ENCODE measurements at regions not wholly inside any gene's neighbourhood (a gene's known extent, or its start where the extent isn't known, plus 50 kb on each side); places are given as distances from the start of the nearest gene placed in this dataset.
A peak's percentile ranks its signal among the peaks of the same experiment; 100 is the strongest.

DNA sequence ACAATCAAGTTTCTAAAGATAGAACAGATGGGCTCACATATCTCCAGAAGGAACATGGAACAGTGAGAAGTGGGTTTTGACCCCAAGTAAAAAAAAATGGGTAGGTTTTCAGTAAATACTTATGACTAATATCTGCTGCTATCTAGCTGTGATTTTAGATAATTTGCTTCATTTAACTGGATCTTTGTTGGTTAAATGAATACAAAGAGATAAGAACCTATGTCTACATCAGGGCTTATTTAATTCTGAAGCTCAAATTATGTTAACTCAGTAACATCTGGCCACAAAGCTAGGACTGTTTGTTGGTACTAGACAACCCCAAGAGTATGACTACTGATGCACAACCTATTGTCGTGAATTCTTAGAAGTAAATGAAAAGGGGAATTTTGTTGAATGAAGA is 144.4 kb upstream of the SESN3 start:
- DNase-seq = no peak

DNA sequence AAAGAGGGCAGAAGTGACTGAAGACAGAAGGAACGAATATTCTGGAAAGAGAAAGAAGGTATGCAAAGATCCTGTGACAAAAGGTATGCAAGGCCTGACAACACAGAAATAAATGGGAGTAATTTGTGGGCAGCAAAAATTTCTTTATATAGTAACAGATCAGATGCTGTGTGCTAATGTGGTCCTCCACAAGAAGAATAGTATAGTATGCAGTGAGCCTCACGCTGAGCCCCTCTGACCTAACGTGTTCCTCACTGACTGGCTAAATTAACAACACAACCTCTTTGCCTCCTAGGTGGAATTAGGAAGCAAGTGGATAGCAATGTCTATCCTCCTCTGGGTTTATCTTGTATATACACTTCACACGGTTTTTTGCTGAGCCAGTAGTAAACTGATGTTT is 143.1 kb upstream of the SESN3 start:
- no peak for DNase-seq

DNA sequence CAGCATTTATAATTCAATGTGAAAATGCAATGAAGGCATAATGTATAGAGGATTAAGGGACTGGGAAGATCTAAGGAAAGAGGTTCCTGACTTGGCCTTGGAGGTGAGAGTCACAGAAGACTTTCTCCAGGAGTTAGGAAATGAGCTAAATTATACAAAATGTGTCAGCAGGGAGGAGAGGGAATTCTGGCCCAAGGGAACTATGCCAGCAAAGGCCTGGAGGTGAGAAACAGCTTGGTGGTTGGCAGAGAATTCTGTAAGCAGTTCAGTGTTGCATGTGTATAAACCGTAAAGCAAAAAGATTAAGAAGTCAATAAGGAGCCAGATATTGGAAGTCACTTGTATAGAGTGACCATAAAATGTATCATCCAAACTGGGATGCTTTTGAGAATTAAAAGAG is 142.2 kb upstream of the SESN3 start:
- DNase-seq = no peak

DNA sequence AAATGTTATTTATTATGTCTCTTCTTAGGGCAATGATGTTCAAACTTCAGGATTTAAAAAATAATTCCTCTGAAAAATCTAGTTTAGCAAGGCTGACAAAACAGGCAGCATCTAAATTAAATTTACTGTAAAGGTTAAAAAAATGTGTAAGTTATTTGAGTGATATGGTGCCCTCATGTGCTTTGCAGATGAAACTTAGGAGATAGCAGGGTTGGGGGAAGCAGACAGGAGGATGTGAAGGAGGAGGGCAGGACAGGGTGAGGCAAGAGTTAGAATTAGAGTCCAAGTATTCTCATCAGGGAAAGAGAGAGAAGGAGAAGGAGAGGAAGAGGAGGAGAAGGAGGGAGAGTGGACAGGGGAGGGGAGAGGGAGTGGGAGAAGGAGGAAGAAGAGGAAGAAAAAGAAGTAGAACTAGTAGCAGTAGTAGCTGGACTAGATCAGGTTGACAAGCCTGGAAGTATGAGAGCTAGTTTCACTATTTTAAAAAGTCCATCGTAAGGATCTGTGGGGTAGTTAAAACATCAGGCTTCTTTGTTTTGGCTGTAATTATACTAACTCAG is 141.2 kb upstream of the SESN3 start:
- no peak for DNase-seq

DNA sequence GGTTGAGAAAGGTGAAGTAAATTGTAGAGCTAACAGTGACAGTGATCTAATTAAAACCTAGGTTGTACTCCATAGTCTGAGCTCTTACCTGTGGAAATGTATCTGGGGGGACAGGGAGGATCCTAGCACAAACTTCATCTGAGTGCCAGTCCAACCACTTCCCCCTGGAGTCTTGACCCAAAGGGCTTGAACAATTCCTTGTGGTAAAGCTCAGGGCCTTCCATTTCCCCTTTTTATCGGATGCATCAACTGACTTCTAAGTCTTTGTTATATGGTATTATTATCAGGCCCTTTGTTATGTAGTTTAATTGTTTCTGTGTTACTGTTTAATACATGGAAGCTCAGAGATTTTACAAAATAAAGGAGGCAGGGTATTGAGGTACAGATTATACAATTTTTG is 140.2 kb upstream of the SESN3 start:
- DNase-seq = no peak

DNA sequence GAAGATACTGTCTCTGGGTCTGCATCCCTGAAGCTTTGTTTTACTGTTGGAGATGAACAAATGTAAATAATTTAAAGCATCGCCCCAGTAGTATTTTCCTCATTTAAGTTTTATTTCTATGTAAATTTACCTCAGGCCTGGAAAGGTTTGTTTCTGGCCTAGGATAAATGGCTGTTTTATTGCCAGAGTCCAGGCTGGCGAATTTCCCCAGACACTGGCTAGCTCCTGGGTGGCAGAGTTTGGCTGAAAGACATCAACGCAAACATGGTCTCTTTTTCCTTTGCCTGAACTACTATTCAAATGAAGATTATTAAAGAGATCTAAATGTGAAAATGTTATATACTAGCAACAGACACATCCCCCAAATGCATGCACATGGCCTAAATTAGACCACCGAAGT is 136.7 kb upstream of the SESN3 start:
- DNase-seq = no peak

DNA sequence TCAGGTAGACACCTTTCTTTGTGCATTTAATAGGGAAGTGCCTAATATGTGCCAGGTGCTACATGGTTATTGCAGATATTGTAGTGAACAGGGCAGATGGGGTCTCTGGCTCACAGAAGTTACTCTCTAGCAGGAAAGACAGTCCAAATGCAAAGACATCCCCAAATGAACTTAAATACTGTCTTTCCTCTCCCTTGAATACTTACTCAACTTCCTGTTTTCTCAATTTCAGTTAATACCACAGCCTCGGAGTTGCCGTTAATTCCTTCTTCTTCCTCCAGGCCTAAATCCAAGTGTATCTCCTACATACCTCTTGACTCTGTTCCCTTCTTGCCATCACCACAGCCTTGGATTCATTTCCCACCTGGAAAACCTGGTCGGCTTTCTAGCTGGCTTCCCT is 134.3 kb upstream of the SESN3 start:
- DNase-seq = no peak

DNA sequence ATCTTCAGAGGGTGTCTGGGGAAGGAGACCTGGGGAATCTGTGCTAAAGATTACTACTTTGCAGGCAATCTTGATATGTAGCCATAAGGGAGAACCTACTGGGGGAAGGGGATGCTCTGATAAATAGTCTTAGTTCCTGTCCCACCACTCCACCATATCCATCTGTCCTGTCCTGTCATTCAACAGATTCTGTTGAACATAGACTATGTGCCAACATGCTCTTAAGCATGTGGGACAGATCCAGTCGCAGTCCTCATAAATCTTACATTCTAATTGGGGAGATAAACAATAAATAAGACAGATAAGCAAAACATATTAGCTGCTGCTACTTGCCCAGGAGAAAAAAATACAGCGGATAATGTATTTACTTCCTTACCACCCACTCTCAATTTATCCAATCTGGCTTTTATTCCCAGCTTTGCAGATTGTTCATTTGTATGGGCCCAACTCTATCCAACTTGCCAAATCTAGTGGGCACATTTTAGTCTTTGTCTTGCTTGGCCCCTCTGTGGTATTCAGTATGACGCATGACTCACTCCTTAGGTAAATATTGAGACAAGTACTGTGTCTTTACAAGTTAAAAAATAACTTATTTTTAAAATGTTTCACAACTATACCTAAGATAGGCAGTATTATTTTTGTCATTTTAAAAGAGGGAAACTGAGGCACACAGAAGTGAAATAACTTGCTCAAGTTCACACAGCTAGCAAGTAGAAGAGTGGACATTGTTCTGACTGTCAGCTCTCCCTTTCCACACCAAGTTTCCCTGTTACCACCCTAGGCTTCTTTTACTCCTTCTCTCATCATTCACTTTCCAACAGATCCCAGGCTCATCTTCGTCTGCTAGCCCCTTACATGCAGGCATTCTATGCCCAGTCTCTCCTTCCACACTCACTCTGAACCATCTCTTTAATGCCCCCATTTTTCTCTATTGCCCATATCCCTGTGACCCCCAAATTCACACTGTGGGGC is 133.6 kb upstream of the SESN3 start:
- no peak for DNase-seq

DNA sequence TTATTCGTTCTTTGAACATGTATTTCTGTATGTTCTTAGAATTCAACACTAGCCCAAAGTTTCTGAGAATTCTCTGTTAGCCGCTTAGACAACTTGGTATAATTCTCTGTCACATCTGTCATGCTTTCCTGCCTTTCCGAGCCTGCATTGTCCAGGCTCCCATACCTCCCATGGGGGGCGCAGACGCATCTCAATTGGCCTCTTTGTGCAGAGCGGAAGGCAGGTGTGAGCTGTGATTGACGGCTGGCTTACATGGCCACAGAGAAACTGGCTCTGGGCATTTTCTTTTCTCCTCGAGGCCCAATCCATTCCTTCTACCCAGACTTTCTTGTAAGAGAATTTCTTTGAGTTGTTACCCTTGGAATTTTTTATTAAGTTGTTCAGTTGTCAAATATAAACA is 132.7 kb upstream of the SESN3 start:
- no peak for DNase-seq

DNA sequence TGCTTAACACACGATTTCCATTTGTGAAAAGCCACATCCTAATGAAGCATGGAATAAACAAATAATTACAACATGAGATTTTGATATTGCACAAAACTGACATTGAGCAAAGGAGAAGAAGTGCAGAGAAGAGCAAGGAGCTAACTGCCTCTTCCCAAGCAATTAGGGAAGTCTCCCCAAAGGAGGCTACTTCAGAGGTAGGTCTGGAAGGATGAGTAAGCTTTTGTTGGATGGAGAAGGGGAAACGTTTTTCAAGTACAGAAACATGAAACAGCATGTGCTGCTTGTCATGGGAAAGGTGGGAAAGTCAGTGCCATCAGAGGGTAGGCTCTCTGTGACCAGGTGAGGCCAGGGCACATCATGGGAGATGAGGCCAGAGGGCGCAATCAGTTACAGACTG is 132.2 kb upstream of the SESN3 start:
- no peak for DNase-seq

DNA sequence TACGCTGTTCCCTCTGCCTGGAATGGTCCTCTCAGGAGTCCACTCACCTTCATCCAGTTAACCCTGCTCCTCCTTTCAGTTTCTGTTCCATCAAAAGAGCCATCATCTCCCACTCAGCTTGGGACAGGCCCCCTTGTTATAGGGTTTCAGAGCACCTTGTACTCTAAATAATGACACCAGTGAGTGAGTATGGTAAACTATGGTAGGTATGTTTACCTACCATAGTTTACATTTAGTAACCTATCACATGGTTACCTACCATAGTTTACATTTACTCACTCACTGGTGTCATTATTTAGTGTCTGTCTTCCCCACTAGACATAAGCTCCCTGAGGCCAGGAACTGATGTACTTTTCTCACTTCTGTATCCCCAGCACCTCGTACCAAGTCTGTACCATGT is 130.2 kb upstream of the SESN3 start:
- DNase-seq = no peak

DNA sequence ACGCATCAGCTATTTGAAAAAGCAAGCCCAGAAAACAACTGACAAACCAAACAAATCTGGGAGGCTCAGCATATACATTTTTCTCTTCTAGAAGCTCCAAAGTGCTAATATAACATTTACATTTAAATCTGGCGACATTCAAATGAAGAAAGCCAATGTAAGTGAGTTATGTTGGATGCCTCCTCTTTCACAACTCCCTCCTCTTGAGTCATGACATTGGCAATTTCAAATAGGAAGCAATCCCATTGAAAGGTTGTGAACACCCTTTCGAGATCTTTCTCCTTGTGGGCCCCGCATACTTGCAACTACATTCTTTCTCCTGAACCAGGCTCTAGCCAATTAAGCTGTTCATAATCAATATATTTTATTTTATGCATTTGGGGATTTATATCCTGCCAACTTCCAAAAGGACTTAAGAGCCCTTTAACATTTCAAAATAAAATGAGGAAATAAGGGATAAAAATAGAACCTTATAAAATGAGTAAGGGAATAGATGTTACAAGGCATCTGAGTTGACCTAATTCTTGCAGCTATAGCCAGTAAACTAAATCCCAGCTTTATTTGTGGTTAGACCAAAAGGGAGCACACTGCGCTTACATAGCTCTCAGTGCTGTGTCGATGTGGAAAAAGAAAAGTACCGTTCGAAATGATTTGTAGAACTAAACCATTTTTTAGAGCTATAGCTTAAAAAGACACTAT is 129.5 kb upstream of the SESN3 start:
- DNase-seq = no peak

DNA sequence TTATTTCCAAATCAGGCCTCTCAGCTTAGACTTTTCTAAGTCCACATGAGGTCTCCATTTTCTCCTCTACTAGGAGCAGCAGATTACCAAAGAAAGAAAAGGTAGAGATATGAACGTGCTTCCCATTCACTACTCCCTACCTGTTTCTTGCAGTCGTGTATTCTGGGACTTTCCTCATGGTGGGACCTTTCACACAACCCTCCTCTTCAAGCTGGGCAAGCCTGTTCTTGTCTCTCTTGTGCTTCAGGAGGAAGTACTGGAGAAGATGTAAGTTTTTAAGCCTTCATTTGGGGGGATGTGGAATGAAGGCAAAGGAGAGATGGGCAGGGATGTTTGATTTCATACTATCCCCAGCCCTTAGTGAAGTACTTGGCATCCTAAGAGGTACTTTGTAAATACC is 128.8 kb upstream of the SESN3 start:
- DNase-seq = peak; percentile 23

DNA sequence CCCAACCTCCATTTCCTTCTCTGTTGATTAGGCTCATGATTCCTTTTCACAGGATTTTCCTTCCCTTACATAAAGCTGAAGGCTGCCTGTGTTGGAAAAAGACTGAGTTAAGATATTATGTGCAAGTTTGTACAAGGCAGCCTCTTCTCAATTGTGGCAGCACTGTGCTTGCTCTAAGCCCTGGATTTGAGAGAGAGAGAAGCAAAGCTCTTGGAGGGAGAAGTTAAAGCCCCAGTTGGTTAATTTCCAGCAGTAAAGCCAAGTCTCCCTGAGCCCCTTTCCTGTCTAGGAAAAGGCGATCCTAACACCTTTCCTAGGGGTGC is 128.3 kb upstream of the SESN3 start:
- no peak for DNase-seq

DNA sequence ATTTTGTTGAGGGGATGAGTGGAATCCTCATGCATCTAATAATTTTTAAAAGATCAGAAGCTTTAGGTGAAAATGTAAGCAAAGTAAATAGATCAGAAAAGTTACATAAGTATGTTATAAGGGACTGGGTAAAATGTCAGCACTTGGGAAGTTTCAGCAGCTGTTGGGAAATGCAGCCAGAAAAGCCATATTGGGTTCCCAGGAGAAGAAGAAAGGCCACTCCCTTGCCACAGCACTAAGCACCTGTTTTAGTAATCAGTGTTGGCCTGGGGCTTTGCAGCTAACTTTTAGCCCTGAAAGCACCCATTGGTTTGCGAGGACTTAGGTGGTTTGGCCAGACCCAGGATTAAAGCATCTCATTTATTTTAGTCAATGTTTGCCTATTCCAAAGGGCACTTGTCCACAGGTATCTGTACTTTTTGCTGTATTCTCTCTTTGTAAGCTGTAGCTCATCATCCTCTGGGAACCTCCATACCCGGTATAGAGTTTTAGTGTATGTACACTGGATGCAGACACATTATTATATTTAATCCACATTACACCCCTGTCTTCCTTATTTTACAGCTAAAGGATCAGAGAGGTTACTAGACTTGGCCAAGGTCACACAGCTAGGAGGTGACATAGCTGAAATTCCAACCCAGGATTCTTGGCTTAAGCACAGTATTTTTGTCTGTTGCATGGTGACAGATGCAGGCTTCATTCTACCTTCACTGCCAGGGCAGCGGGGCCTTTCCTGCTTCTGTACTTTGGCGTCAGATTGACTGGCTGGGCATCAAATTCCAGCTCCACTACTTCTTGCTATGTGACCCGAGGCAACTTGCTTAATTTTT is 127.7 kb upstream of the SESN3 start:
- DNase-seq = no peak

DNA sequence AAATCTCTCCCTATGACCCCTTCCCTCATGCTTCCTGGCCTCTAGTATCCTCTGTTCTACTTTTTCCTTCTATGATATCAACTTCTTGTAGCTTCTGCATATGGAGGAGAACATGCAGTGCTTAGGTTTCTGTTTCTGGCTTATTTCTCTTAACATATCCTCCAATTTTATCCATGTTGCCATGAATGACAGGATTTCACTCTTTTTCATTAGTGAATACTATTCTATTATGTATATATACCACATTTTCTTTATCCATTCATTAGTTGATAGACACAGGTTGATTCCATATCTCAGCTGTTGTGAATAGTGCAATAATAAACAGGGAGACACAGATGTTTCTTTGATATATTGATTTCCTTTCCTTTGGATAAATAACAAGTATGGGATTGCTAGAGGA is 123.3 kb upstream of the SESN3 start:
- DNase-seq = no peak

DNA sequence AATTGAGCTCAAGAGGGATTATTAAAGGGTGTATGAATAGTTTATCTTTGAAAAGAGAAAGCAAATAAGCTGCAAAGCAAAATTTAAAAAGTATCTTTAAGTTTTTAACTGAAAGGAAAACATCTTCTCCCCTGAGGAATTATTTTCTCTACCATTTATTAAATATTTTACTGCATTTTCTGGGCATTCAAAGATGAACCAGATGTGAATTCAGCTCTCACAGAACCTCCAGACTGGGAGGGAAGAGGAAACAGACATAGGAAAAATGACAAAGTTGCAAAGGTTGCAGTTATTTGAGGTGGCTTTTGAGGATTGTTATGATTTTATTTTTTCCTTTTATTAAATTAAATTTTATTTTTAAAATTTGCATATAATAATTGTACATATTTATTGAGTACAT is 122.7 kb upstream of the SESN3 start:
- DNase-seq = no peak

DNA sequence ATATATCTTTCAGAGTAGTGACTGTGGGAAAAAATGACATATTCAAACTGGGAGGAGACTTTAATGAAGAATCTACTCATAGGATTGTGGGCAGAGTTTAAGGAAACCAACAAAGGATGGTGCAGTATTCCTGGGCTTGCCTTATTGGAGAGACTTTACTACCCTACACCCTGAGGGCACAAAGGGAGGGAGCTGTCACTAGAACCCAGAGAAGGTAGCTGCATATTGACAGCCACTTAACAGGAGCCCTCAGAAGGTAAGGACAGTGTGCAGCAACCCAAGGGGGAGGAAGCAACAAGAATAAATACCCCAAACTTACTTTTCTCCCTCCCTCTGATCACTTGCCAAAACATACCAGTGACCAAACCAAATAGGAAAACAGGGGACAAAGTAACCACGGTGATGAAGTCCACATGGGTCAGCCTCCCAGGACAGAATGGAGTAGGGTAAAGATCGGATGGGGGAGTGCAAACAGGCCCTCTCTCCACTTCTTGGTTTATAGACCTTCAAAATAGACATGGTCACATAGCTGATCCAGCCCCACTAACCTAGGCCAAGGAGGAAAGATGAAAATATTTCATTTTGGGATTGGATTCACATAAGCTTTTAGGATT is 121.8 kb upstream of the SESN3 start:
- DNase-seq = no peak

DNA sequence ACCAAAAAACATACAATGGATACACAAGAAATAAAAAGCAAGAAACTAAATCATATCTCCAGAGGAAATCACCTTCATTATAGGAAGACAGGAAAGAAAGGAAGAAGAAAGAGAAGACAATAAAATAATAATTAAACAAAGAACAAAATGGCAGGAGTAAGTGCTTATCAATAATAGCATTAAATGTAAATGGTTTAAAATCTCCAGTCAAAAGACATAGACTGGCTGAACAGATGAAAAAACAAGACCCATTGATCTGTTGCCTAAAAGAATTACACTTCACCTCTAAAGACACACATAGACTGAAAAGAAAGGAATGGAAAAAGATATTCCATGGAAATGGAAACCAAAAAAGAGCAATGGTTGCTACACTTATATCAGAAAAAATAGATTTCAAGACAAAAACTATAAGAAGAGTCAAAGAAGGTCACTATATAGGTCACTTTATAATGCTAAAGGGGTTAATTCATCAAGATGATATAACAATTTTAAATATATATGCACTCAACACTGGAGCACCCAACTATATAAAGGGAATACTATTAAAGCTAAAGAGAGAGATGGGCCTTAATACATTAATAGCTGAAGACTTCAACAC is 118.4 kb upstream of the SESN3 start:
- DNase-seq = no peak

DNA sequence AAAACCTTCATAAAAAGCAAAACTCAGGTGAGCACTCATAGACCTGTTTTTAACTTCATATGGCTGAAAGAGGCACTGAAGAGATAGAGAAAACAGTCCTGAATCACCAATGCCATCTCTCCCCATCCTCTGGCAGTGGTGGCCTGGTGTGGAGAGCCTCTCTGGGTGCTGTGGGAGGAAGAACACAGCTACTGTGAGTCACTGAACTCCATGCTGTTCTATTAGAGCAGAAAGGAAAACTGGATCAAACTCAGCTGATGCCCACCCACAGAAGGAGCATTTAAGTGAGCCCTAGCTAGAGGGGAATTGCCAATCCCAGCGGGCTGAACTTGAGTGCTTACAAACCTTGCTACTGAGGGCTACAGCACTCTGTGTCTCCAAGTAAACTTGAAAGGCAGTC is 115.3 kb upstream of the SESN3 start:
- DNase-seq = no peak

DNA sequence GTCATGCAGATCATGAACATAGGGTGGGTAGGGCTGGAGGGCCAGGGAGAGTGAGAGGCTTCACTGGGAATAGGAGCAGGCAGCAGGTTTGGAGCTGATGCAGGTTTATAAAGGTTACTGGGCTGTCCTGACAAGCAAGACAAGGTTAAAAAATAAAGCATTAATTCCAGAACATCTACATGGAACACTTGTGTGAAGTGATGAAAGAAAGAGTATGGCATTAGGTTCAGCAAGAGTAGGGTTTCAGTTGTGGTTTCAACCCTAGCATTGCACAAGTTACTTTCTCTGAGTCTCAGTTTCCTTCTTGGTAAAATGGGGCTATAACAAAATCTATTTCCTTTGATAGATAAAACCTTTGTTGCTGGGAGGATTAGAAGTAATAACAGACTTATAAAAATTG is 114.6 kb upstream of the SESN3 start:
- no peak for DNase-seq

DNA sequence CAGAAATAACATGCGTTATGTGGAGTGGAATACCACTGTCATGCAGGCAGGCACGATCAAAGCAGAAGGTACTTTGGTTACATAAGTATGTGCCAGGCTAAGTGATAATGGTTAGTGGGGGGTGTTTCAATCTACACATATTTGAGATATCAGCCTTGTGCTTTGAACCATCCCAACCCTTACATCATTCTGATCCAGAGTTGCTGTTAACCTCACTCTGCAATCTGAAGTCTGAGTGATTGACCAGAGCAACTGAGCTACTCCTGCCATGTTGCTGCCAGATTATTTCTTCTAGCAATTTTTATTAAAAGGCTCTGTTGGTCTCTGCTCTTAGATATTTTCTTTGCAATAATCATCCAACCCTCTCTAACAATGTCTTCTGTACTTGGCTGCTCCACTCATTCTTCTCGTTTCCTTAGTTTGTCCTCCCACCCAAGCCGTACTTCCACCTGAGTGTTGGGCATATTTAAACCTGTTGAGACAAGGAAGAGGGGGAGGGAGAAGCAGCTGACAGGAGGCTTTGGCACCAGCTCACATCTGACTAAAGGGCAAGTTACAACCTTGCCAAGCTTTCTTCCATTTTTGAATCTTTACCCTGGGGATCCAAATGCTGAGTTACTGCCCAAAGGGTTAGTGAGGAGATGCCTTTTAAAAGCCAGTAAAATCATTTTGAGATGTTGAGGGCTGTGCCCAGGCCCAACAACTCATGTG is 114.1 kb upstream of the SESN3 start:
- no peak for DNase-seq
